ENCODE measurements at regions not wholly inside any gene's neighbourhood (a gene's known extent, or its start where the extent isn't known, plus 50 kb on each side); places are given as distances from the start of the nearest gene placed in this dataset.

DNA sequence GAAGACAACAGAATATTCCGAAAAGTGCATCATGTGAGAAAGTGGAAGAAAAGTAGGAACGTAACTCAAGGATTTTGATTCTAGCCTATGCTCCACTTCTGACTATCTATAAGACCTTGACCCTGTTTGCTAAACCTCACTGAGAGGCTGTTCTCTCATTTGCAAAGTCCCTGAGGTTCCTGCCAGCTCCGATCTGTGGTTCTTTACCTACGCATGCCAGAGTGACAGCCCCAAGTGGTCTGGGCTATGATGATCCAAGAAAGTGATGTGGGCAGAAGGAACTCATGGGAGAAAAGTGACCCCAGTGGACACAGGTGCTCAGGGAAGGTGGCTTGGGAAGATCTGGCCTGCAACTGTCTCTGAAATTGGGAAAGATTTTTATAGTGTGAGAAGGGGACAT, 301.1 kb upstream of the CDH11 start:
- no peak for TF ChIP-seq POU2F2 (IDR thresholded peaks at IDR 0.05; ENCODE audit: low read depth, low read length)
- TF ChIP-seq TAF1 (IDR thresholded peaks at IDR 0.05; ENCODE audit: low read depth, low read length) = no peak
